GM19099 (cell line): ENCODE measurements at regions not wholly inside any gene's neighbourhood (a gene's known extent, or its start where the extent isn't known, plus 50 kb on each side); places are given as distances from the start of the nearest gene placed in this dataset.

ENCODE experiments used
- POLR2A ChIP-seq: IDR thresholded peaks from 3 replicates; pipeline ENCODE4 v1.6.1; 2011; ENCODE audit warnings: low read depth; ENCODE audit not compliant: insufficient read length; ENCODE audit errors: extremely low read depth

DNA sequence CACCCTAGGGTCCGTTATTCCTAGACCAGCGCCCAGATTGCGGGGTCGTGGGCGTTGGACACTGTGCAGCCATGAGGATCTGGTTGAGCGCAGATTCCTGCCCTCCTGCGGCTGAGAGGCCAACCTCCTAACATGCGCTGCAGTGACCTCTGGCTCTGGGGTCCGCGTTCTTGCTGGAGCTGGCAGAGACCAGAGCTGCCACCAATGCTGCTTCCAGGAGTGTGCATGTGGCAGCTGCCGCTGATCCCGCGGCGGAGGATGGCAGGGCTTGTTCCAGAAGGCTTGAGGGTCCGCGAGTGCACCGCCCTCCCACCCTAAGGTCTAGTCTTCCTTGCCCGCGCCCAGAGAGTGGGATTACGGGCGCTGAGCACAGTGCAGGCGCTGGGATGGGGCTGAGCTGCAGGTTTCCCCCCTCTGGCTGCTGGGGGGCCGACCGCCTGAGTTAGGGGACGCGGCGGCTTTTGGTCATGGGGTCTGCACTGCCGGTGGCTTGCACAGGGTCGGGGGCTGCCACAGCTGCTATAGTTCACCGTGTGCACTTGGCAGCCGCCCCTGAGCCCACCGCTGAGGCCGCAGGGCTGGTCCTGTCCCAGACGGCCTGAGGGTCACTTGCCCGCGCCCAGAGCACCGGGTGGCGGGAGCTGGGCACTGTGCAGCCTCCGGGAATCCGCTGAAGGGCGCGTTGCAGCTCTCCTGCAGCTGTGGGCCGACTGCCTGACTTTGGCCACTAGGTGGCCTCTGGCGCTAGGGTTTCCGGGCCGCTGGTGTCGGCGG lies 145.9 kb downstream of the CCDC74A start:
- no peak for TF ChIP-seq POLR2A

DNA sequence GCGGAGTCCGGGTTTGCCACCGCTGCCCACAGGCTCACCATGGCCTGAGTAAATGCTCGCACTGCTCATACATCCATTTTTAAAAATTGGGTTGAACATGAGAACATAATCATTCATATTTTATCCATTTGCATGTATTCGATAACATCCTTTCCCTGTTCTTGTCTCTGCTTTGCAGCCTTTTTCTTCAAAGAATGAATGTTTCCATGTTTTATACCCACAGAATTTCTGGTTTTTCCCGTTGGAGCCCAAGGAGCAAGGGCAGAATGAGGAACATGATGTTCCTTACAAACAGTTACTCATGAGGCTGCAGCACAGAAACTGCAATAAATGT lies 146.5 kb downstream of the CCDC74A start:
- no peak for TF ChIP-seq POLR2A

DNA sequence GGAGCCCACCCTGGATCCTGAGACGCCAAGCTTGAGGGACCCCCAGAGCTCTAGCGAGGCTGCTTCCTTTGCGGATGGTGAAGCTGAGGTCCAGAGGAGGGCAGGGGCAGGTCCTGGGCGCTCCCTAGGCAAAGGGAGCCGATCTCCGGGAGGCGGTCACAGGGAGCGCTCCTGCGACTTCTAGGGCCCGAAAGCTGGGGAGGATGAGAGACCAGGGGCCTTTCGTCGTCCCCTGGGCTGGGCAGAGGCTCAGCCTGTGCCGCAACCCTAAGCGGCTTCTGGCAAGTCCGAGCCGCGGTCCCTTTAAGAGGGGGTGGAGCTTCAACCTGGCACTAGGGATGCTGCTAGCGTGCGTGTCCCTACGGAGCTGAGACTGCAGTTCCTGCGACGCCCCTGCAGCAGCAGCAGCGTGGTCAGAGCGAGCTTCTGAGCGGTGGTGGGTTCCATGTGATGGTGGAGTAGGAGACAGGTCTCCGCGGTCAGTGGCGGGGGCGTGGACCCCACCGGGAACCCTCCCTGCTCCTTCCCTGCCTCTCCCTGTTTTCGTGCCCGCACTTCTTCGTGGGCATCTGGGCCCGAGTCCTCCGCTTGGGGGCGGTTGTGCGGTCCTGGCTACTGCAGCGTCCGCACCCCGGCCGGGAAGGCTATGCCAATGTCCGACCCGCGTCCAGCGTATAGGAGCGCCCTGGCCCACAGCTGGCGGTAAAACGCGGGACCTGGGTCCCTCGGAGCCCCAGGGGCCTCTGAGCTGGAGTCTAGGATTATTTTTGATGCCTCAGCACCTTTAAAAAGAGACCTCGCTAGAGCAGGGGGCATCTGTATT lies 154.6 kb downstream of the CCDC74A start:
- peak; percentile 71 for TF ChIP-seq POLR2A

- TF ChIP-seq POLR2A, result no peak
Measured at GRCh38 chr2:131724019-131724418, 196.3 kb downstream of the CCDC74A start.

DNA sequence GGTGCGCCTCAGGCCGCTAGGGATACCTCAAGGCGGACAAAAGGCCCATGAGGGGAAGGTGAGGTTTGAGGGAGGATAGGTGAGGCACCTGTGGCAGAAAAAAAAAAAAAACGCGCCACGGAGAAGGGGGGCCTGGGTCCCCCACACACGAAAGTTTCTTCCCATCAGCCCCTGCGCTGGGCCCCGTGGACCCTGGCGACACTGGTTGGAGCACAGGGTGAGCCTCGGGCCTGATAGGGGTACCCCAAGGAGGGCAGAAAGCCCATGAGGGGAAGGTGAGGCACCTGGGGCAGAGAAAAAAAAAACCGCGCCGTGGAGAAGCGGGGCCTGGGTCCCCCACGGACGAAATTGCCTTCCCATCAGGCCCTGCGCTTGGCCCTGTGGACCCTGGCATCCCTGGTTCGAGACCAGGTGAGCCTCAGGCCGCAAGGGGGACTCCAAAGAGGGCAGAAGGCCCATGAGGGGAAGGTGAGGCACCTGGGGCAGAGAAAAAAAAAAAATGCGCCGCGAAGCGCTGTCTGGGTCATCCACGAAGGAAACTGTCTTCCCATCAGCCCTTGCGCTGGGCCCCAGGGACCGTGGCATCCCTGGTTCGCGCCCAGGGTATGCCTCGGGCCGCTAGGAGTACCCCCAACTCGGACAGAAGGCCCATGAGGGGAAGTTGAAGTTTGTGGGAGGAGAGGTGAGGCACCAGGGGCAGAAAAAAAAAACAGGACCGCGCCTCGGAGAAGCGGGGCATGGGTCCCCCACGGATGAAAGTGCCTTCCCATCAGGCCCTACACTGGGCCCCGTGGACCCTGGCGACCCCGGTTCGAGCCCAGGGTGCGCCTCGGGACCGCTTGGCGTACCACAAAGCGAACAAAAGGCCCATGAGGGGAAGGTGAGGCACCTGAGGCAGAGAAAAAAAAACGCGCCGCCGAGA lies 226.2 kb downstream of the CCDC74A start:
- no peak for TF ChIP-seq POLR2A

GRCh38 chr2:131754929-131755720 lies 227.4 kb downstream of the CCDC74A start:
- TF ChIP-seq POLR2A, result no peak

DNA sequence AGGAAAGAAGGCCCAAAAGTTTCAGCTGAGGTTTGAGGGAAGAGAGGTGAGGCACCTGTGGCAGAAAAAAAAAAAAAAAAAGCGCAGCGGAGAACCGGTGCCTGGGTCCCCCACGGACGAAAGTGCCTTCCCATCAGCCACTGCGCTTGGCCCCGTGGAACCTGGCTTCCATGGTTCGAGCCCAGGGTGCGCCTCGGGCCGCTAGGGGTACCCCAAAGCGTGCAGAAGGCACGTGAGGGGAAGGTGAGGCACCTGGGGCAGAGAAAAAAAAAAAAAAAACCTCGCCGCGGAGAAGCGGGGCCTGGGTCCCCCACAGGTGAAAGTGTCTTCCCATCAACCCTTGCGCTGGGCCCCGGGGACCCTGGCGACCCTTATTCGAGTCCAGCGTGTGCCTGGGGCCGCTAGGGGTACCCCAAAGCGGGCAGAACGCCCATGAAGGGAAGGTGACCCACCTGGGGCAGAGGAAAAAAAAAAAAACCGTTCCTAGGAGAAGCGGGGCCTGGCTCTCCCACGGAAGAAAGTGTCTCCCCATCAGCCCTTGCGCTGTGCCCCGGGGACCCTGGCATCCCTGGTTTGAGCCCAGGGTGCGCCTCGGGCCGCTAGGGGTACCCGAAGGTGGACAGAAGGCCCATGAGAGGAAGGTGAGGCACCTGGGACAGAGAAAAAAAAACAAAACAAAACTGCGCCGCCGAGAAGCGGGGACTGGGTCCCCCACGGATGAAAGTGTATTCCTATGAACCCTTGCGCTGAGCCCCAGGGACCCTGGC lies 228.6 kb downstream of the CCDC74A start:
- TF ChIP-seq POLR2A, result no peak

GRCh38 chr2:131801210-131801744 lies 273.6 kb downstream of the CCDC74A start:
- TF ChIP-seq POLR2A, result no peak

DNA sequence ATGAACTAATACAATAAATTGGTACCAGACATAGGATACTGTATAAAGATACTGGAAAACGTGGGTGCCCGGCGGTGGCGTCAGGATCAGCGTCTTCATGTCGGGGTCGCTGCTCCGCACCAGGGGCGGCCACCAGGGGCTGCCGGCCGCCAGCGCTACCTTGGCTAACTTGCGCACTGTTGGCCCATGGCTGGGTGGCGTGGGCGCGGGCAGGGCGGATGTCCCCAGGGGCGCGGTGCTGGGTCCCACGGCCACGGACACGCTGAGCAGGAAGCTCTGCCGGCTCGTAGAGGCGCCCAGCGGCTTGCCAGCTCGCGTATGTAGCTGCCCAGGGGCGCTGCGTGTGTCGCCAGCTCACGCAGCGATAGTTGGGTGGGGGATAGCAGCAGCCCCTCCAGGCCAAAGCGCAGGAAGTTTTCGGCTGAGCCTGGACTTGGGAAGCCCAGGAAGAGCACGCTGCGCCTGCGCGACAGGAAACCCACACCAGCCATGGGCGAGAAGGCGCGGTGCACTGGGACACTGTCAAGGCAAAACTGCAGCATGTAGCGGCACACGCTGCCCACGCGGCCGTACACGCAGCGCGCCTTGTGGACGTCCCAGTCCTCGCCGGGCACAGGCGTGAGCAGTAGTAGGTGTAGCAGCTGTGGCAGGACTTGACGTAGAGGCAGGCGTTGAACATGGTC lies 299.9 kb downstream of the CCDC74A start:
- no peak for TF ChIP-seq POLR2A

GRCh38 chr2:131828164-131828561 lies 300.5 kb downstream of the CCDC74A start:
- no peak for TF ChIP-seq POLR2A

DNA sequence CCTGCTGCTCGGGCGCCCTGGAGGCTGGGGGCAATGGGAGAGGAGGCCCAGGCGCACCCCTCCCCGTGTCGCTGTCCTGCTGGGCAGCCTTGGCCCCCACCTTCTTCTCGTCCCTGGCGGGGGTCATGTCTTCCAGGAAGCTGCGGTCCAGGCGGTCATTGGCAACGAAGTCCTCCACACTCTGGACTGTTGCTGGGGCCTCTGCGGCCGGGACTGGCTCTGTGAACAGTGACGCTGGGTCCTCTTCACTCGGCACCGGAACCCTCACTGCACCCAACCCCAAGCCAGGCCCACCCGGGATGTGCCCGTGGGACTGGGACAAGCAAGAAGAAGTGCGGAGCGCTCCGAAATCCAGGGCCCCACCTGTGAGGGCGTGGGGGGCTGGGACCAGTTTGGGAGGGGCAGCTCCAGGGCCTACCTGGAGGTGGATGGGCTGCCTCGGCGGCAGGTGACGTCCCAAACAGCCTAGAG lies 308.0 kb downstream of the CCDC74A start:
- no peak for TF ChIP-seq POLR2A
